Adipocyte (in vitro differentiated cells): ENCODE measurements at regions not wholly inside any gene's neighbourhood (a gene's known extent, or its start where the extent isn't known, plus 50 kb on each side); places are given as distances from the start of the nearest gene placed in this dataset.

ENCODE experiments used
- DNase-seq: peaks from one replicate; pipeline ENCODE4 v3.0.0-alpha.2; 2015; ENCODE audit warnings: low read depth
- H3K27me3 ChIP-seq: replicated peaks from 2 replicates; pipeline ENCODE4 v1.7.0; 2013; ENCODE audit warnings: mild to moderate bottlenecking, low read length, moderate library complexity; ENCODE audit not compliant: control insufficient read depth, insufficient read depth
- H3K36me3 ChIP-seq: 2 replicates; pipeline ENCODE4 v1.7.0; 2013; ENCODE audit warnings: low read length, mild to moderate bottlenecking, moderate library complexity; ENCODE audit not compliant: control insufficient read depth, insufficient read depth, severe bottlenecking
- H3K4me1 ChIP-seq: 2 replicates; pipeline ENCODE4 v1.7.0; 2013; ENCODE audit warnings: mild to moderate bottlenecking, low read length, moderate library complexity; ENCODE audit not compliant: control insufficient read depth, insufficient read depth
- H3K4me3 ChIP-seq: 2 replicates; pipeline ENCODE4 v1.7.0; 2013; ENCODE audit warnings: mild to moderate bottlenecking, low read length, moderate library complexity
- H3K9ac ChIP-seq: 2 replicates; pipeline ENCODE4 v1.7.0; 2013; ENCODE audit warnings: mild to moderate bottlenecking, low read length, moderate library complexity
- H3K9me3 ChIP-seq: 2 replicates; pipeline ENCODE4 v1.7.0; 2013; ENCODE audit warnings: mild to moderate bottlenecking, low read length, moderate library complexity; ENCODE audit not compliant: control insufficient read depth

- no peaks in the 10 kb centered on the region for H3K36me3 ChIP-seq
- H3K9ac ChIP-seq = no peak overlapping the region
- H3K4me3 ChIP-seq = no peak overlapping the region
- DNase-seq = no peak
- no peaks in the 10 kb centered on the region for H3K9me3 ChIP-seq
- H3K4me1 ChIP-seq = peaks cover 13% of the 10 kb centered on the region
- H3K27me3 ChIP-seq = peaks cover 12% of the 10 kb centered on the region
These were observed 215.3 kb downstream of the MATN1 start for GRCh38 chr1:30508175-30508448.

- DNase-seq = no peak
- no peak overlapping the region for H3K4me3 ChIP-seq
- H3K4me1 ChIP-seq = peaks cover 12% of the 10 kb centered on the region
- H3K27me3 ChIP-seq = peaks cover 12% of the 10 kb centered on the region
- no peaks in the 10 kb centered on the region for H3K36me3 ChIP-seq
- H3K9ac ChIP-seq = no peak overlapping the region
- no peaks in the 10 kb centered on the region for H3K9me3 ChIP-seq
These were observed 215.8 kb downstream of the MATN1 start for GRCh38 chr1:30507401-30508174.

DNA sequence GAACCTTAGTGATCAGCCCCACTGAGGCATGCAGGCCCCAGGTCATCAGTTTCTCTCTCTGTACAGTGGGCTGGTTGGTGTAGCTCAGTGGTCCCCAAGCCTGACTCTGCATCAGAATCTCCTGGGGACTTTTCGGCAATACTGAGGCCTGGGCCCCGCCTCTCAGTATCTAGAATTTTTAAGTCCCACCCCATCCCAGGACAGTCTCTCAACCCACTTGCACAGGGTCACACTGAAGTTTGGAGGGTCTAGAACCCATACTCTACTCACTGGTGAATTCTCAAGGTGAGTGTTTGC is 216.4 kb downstream of the MATN1 start:
- Histone ChIP-seq H3K4me3 (no peak overlapping the region), H3K9ac (no peak overlapping the region), H3K4me1 (peaks cover 6% of the 10 kb centered on the region), H3K27me3 (peaks cover 16% of the 10 kb centered on the region), H3K9me3 (peaks cover 4% of the 10 kb centered on the region), H3K36me3 (no peaks in the 10 kb centered on the region)
- no peak for DNase-seq

DNA sequence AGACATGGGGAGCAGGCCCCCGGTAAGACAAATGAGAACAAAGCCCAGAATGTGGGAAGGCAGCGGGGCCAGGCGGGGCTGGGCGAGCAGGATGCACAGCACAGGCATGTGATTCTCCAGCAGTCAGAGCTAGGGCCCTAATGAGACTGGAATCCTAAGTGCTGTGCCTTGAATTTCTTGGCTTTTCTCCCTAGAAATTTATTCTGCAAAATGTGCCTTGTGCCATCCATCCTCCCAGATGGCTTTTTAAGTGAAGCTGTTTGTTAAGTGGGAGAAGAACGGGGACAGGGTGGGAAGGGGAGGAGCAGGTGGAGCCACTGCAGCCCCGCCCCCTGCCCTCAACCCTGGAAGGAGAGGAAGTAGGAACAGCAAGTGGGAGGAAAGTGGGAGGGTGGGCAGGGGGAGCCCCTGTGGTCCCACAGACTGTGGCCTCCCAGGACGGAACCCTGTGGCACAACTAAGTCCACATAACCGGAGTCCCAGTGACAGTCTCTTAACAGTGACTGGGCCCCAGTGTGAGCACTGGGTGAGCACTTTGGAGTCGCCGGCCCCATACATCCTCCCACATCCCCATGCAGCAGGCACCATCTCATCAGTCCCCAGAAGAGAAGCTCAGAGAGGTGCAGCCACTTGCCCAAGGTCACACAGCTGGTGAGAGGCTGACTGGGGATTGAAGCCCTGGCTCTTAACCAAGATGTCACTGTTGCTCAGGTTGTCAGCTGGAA is 216.9 kb downstream of the MATN1 start:
- Histone ChIP-seq H3K36me3 (no peaks in the 10 kb centered on the region), H3K4me3 (no peak overlapping the region), H3K4me1 (peaks cover under 1% of the 10 kb centered on the region), H3K27me3 (peaks cover 16% of the 10 kb centered on the region), H3K9me3 (peaks cover 9% of the 10 kb centered on the region), H3K9ac (no peak overlapping the region)
- no peak for DNase-seq

GRCh38 chr1:30505853-30506252 is 217.5 kb downstream of the MATN1 start:
- no peaks in the 10 kb centered on the region for H3K4me1 ChIP-seq
- H3K27me3 ChIP-seq = peaks cover 16% of the 10 kb centered on the region
- H3K9ac ChIP-seq = no peak overlapping the region
- H3K36me3 ChIP-seq = no peaks in the 10 kb centered on the region
- DNase-seq = no peak
- no peak overlapping the region for H3K4me3 ChIP-seq
- H3K9me3 ChIP-seq = peaks cover 14% of the 10 kb centered on the region

GRCh38 chr1:30492451-30492850 is 230.9 kb downstream of the MATN1 start:
- no peak overlapping the region for H3K4me3 ChIP-seq
- no peaks in the 10 kb centered on the region for H3K27me3 ChIP-seq
- H3K9ac ChIP-seq = no peak overlapping the region
- H3K36me3 ChIP-seq = no peaks in the 10 kb centered on the region
- no peaks in the 10 kb centered on the region for H3K4me1 ChIP-seq
- DNase-seq = no peak
- H3K9me3 ChIP-seq = no peaks in the 10 kb centered on the region

GRCh38 chr1:30491831-30492230 is 231.6 kb downstream of the MATN1 start:
- Histone ChIP-seq H3K36me3 (no peaks in the 10 kb centered on the region), H3K9me3 (no peaks in the 10 kb centered on the region), H3K4me1 (no peaks in the 10 kb centered on the region), H3K4me3 (no peak overlapping the region), H3K9ac (no peak overlapping the region), H3K27me3 (no peaks in the 10 kb centered on the region)
- DNase-seq = no peak

DNA sequence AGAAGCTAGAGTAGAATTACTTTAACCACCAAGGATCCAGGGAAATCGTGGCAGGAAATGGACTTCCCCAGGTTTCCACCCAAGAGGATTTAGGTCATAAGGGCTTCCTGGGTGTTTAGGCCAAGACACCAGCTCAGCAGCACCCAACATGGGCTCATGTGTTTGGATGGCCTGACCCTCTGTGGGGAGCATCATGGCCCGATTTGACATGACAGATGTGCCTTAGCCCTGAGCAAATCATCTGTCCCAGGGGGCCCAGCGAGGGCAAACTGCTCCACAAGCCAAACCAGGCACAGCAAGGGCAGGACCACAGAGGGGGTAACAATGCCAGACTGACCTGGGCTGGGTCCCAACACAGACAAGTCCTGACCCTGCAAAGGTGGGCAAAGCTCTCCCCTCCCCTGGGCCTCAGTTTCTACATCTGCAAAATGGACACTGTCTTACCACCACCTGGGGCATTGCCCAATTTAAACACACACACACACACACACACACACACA is 232.8 kb downstream of the MATN1 start:
- Histone ChIP-seq H3K36me3 (no peaks in the 10 kb centered on the region), H3K9me3 (no peaks in the 10 kb centered on the region), H3K9ac (no peak overlapping the region), H3K4me3 (no peak overlapping the region), H3K27me3 (no peaks in the 10 kb centered on the region), H3K4me1 (no peaks in the 10 kb centered on the region)
- no peak for DNase-seq

- Histone ChIP-seq H3K27me3 (no peaks in the 10 kb centered on the region), H3K9me3 (peaks cover 6% of the 10 kb centered on the region), H3K4me3 (no peak overlapping the region), H3K36me3 (no peaks in the 10 kb centered on the region), H3K9ac (no peak overlapping the region), H3K4me1 (no peaks in the 10 kb centered on the region)
- DNase-seq = no peak
These were observed 233.5 kb downstream of the MATN1 start for GRCh38 chr1:30489737-30490389.

DNA sequence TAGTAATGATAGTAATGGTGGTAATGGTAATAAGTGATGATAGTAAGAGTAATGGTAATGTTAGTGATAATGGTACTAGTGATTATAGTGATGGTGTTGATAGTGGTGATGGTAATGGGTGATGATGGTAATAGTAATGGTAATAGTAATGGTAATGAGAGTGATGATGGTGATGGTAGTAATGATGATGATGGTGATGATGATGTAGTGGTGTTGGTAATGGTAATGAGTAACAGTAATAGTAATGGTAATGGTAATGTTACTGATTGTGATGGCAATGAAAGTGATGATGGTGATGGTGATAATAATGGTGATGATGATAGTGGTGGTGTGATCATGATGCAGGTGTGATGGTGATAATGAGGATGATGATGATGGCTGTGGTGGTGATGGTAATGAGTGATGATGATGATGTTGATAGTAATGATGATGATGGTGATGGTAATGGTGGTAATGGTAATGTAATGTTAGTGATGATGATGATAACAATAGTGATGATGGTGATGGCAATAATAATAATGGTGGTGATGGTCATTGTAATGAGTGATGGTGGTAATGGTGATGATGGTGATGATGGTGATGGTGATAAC is 235.0 kb downstream of the MATN1 start:
- no peaks in the 10 kb centered on the region for H3K4me1 ChIP-seq
- H3K9me3 ChIP-seq = peaks cover 19% of the 10 kb centered on the region
- no peaks in the 10 kb centered on the region for H3K27me3 ChIP-seq
- H3K4me3 ChIP-seq = no peak overlapping the region
- DNase-seq = no peak
- no peak overlapping the region for H3K9ac ChIP-seq
- no peaks in the 10 kb centered on the region for H3K36me3 ChIP-seq

GRCh38 chr1:30487042-30487441 is 236.3 kb downstream of the MATN1 start:
- Histone ChIP-seq H3K9ac (no peak overlapping the region), H3K9me3 (peaks cover 33% of the 10 kb centered on the region), H3K27me3 (no peaks in the 10 kb centered on the region), H3K4me3 (no peak overlapping the region), H3K4me1 (no peaks in the 10 kb centered on the region), H3K36me3 (no peaks in the 10 kb centered on the region)
- DNase-seq = no peak
